Activated CD8-positive, alpha-beta T cell treated with anti-CD3 and anti-CD28 coated beads for 36 hours (primary cell): ENCODE measurements at regions not wholly inside any gene's neighbourhood (a gene's known extent, or its start where the extent isn't known, plus 50 kb on each side); places are given as distances from the start of the nearest gene placed in this dataset.

Experiments
- ATAC-seq: fragments of 200-7000 bp; cut with Tn5 transposase; one replicate; pipeline ENCODE4 v1.10.0; 2021; ENCODE audit warnings: mild to moderate bottlenecking, moderate library complexity
- CTCF ChIA-PET: fragments of 350-600 bp; sonication (Branson Sonifier 250); formaldehyde crosslinking; loops from one replicate; lab custom pipeline; 2021; ENCODE audit warnings: antibody characterized with exemption; lab: Charles Lee
- POLR2A ChIA-PET: fragments of 350-600 bp; sonication (Branson Sonifier 250); formaldehyde crosslinking; loops from one replicate; lab custom pipeline; 2021; ENCODE audit warnings: antibody characterized with exemption; lab: Charles Lee
- DNase-seq: peaks from one replicate; pipeline ENCODE4 v3.0.0-alpha.2; 2020
- H3K27ac Mint-ChIP-seq: one replicate; pipeline ENCODE4 v1.8.0; 2021; ENCODE audit warnings: mild to moderate bottlenecking, mixed read lengths
- H3K27me3 Mint-ChIP-seq: one replicate; pipeline ENCODE4 v1.8.0; 2021; ENCODE audit warnings: mixed read lengths
- H3K36me3 Mint-ChIP-seq: one replicate; pipeline ENCODE4 v1.8.0; 2021; ENCODE audit warnings: low read depth, mixed read lengths
- H3K4me1 Mint-ChIP-seq: one replicate; pipeline ENCODE4 v1.8.0; 2021; ENCODE audit warnings: low read depth, mixed read lengths
- H3K4me3 Mint-ChIP-seq: one replicate; pipeline ENCODE4 v1.8.0; 2021; ENCODE audit warnings: mild to moderate bottlenecking, moderate library complexity, mixed read lengths
- H3K9me3 Mint-ChIP-seq: one replicate; pipeline ENCODE4 v1.8.0; 2021; ENCODE audit warnings: mixed read lengths
- CTCF ChIP-seq: fragments of 200-600 bp; IDR thresholded peaks from one replicate; pipeline ENCODE4 v1.8.0; 2022; ENCODE audit warnings: antibody characterized with exemption, mild to moderate bottlenecking
- intact Hi-C: fragments of 100-400 bp; cut with micrococcal nuclease; formaldehyde crosslinking; loops from one replicate; pipeline ENCODE4 v1.10.0; 2022

GRCh38 chr4:64625438-64625837 lies 216.2 kb upstream of the TECRL start:
- Mint-ChIP-seq H3K4me1 (no peaks in the 10 kb centered on the region), H3K9me3 (no peaks in the 10 kb centered on the region), H3K4me3 (no peak overlapping the region), H3K27me3 (no peaks in the 10 kb centered on the region), H3K27ac (no peak overlapping the region), H3K36me3 (no peaks in the 10 kb centered on the region)
- no peak for TF ChIP-seq CTCF
- intact Hi-C loops: no loop called here
- ChIA-PET POLR2A (no interaction called here), CTCF (no interaction called here)
- DNase-seq (no peak), ATAC-seq (no peak)

GRCh38 chr4:64617800-64618199 lies 208.6 kb upstream of the TECRL start:
- no peaks in the 10 kb centered on the region for H3K4me1 Mint-ChIP-seq
- H3K9me3 Mint-ChIP-seq: no peaks in the 10 kb centered on the region
- H3K36me3 Mint-ChIP-seq: no peaks in the 10 kb centered on the region
- DNase-seq (no peak), ATAC-seq (no peak)
- no peak overlapping the region for H3K4me3 Mint-ChIP-seq
- CTCF ChIA-PET: interaction anchor here (0.6 kb wide), 1 partner anchor 198 kb away, joined by 3 read pairs; no protein-coding TSS in a partner anchor
- intact Hi-C loops: no loop called here
- H3K27me3 Mint-ChIP-seq: no peaks in the 10 kb centered on the region
- no peak overlapping the region for H3K27ac Mint-ChIP-seq
- POLR2A ChIA-PET: no interaction called here
- TF ChIP-seq CTCF: no peak

GRCh38 chr4:64614276-64614675 lies 205.0 kb upstream of the TECRL start:
- POLR2A ChIA-PET: no interaction called here
- H3K4me3 Mint-ChIP-seq: no peak overlapping the region
- no peaks in the 10 kb centered on the region for H3K9me3 Mint-ChIP-seq
- no peaks in the 10 kb centered on the region for H3K4me1 Mint-ChIP-seq
- DNase-seq (no peak), ATAC-seq (no peak)
- H3K36me3 Mint-ChIP-seq: no peaks in the 10 kb centered on the region
- TF ChIP-seq CTCF: no peak
- no peaks in the 10 kb centered on the region for H3K27me3 Mint-ChIP-seq
- CTCF ChIA-PET: no interaction called here
- no peak overlapping the region for H3K27ac Mint-ChIP-seq
- intact Hi-C loops: no loop called here

GRCh38 chr4:64613046-64613445 lies 203.8 kb upstream of the TECRL start:
- no peaks in the 10 kb centered on the region for H3K27me3 Mint-ChIP-seq
- no peaks in the 10 kb centered on the region for H3K4me1 Mint-ChIP-seq
- CTCF ChIA-PET: no interaction called here
- POLR2A ChIA-PET: no interaction called here
- no peaks in the 10 kb centered on the region for H3K36me3 Mint-ChIP-seq
- DNase-seq (no peak), ATAC-seq (no peak)
- no peaks in the 10 kb centered on the region for H3K9me3 Mint-ChIP-seq
- no peak overlapping the region for H3K4me3 Mint-ChIP-seq
- no peak for TF ChIP-seq CTCF
- intact Hi-C loops: no loop called here
- no peak overlapping the region for H3K27ac Mint-ChIP-seq

- no peaks in the 10 kb centered on the region for H3K27me3 Mint-ChIP-seq
- no peaks in the 10 kb centered on the region for H3K36me3 Mint-ChIP-seq
- no peaks in the 10 kb centered on the region for H3K4me1 Mint-ChIP-seq
- intact Hi-C loops: no loop called here
- DNase-seq (no peak), ATAC-seq (no peak)
- ChIA-PET CTCF (no interaction called here), POLR2A (no interaction called here)
- H3K4me3 Mint-ChIP-seq: no peak overlapping the region
- no peak for TF ChIP-seq CTCF
- H3K9me3 Mint-ChIP-seq: peaks cover 2% of the 10 kb centered on the region
- H3K27ac Mint-ChIP-seq: no peak overlapping the region
Measured at GRCh38 chr4:64598066-64598465, 188.8 kb upstream of the TECRL start.
